ENCODE measurements at regions not wholly inside any gene's neighbourhood (a gene's known extent, or its start where the extent isn't known, plus 50 kb on each side); places are given as distances from the start of the nearest gene placed in this dataset.

GRCh38 chr14:87065366-87065765 is 927.6 kb downstream of the GALC start:
- H3K9me3 ChIP-seq (ENCODE audit: insufficient read depth, low read depth, low read length), result no peaks in the 10 kb centered on the region
- FAIRE-seq (no peak), DNase-seq (ENCODE audit: low read depth) (no peak)
- Mint-ChIP-seq H3K27me3 (ENCODE audit: low read depth, unreplicated experiment) (no peaks in the 10 kb centered on the region), H3K4me3 (ENCODE audit: unreplicated experiment) (no peak overlapping the region), H3K27ac (ENCODE audit: unreplicated experiment) (no peak overlapping the region), H3K36me3 (ENCODE audit: low read depth, unreplicated experiment) (no peaks in the 10 kb centered on the region), H3K9me3 (ENCODE audit: unreplicated experiment) (no peaks in the 10 kb centered on the region), H3K4me1 (ENCODE audit: low read depth, unreplicated experiment) (no peaks in the 10 kb centered on the region)
- no peak overlapping the region for H3K27ac ChIP-seq (ENCODE audit: low read depth, low read length)
- H2AFZ ChIP-seq (ENCODE audit: low read depth, low read length), result no peak overlapping the region
- H3K4me1 ChIP-seq (ENCODE audit: insufficient read depth, low read length), result no peaks in the 10 kb centered on the region
- H3K36me3 ChIP-seq (ENCODE audit: insufficient read depth, low read length), result no peaks in the 10 kb centered on the region
- no peak overlapping the region for H3K9ac ChIP-seq (ENCODE audit: low read length)
- no peaks in the 10 kb centered on the region for H3K79me2 ChIP-seq (ENCODE audit: insufficient read depth, low read length)
- no peaks in the 10 kb centered on the region for H4K20me1 ChIP-seq (ENCODE audit: insufficient read depth, low read length)
- no peak for TF ChIP-seq CTCF (IDR thresholded peaks at IDR 0.05; ENCODE audit: insufficient read depth, low read depth, low read length)
- no peak for TF ChIP-seq EZH2 (IDR thresholded peaks at IDR 0.05; ENCODE audit: insufficient read depth, low read length)
- H3K27me3 ChIP-seq (ENCODE audit: insufficient read depth, low read length), result no peaks in the 10 kb centered on the region
- no peak overlapping the region for H3K4me3 ChIP-seq (ENCODE audit: insufficient read depth, low read depth, low read length)
- no peak overlapping the region for H3K4me2 ChIP-seq (ENCODE audit: low read length)

GRCh38 chr14:87063181-87063580 is 929.8 kb downstream of the GALC start:
- H3K4me1 Mint-ChIP-seq (ENCODE audit: low read depth, unreplicated experiment), result no peaks in the 10 kb centered on the region
- no peaks in the 10 kb centered on the region for H3K36me3 Mint-ChIP-seq (ENCODE audit: low read depth, unreplicated experiment)
- no peaks in the 10 kb centered on the region for H3K4me1 ChIP-seq (ENCODE audit: insufficient read depth, low read length)
- TF ChIP-seq CTCF (IDR thresholded peaks at IDR 0.05; ENCODE audit: insufficient read depth, low read depth, low read length), result no peak
- no peak for TF ChIP-seq EZH2 (IDR thresholded peaks at IDR 0.05; ENCODE audit: insufficient read depth, low read length)
- H3K9me3 Mint-ChIP-seq (ENCODE audit: unreplicated experiment), result no peaks in the 10 kb centered on the region
- H3K36me3 ChIP-seq (ENCODE audit: insufficient read depth, low read length), result no peaks in the 10 kb centered on the region
- H3K9me3 ChIP-seq (ENCODE audit: insufficient read depth, low read depth, low read length), result no peaks in the 10 kb centered on the region
- H2AFZ ChIP-seq (ENCODE audit: low read depth, low read length), result no peak overlapping the region
- H3K27me3 Mint-ChIP-seq (ENCODE audit: low read depth, unreplicated experiment), result peaks cover 2% of the 10 kb centered on the region
- no peaks in the 10 kb centered on the region for H3K27me3 ChIP-seq (ENCODE audit: insufficient read depth, low read length)
- H3K79me2 ChIP-seq (ENCODE audit: insufficient read depth, low read length), result no peaks in the 10 kb centered on the region
- no peak overlapping the region for H3K4me3 Mint-ChIP-seq (ENCODE audit: unreplicated experiment)
- no peaks in the 10 kb centered on the region for H4K20me1 ChIP-seq (ENCODE audit: insufficient read depth, low read length)
- H3K9ac ChIP-seq (ENCODE audit: low read length), result no peak overlapping the region
- FAIRE-seq (no peak), DNase-seq (ENCODE audit: low read depth) (no peak)
- H3K27ac ChIP-seq (ENCODE audit: low read depth, low read length), result no peak overlapping the region
- H3K27ac Mint-ChIP-seq (ENCODE audit: unreplicated experiment), result no peak overlapping the region
- H3K4me3 ChIP-seq (ENCODE audit: insufficient read depth, low read depth, low read length), result no peak overlapping the region
- H3K4me2 ChIP-seq (ENCODE audit: low read length), result no peak overlapping the region

DNA sequence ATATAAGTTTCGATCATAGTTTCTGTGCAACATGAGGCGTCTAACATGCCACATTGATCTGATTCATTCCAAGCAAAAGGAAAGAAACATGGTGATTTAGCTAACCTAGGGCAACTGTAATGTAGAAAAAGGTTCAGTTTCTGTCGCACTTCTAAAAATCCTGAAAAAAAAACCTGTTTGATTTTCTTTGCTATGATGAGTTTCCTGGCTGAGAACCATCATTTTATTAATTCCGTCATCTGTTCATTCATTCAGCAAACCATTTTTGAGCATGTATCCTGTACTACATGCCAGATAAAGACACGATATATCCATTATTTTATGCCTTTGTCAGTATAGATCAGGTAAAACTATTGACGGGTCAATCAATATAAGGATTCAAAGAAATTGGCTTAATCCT is 932.6 kb downstream of the GALC start:
- no peaks in the 10 kb centered on the region for H3K79me2 ChIP-seq (ENCODE audit: insufficient read depth, low read length)
- H3K27ac ChIP-seq (ENCODE audit: low read depth, low read length), result no peak overlapping the region
- TF ChIP-seq CTCF (IDR thresholded peaks at IDR 0.05; ENCODE audit: insufficient read depth, low read depth, low read length) (no peak), EZH2 (IDR thresholded peaks at IDR 0.05; ENCODE audit: insufficient read depth, low read length) (no peak)
- Mint-ChIP-seq H3K4me1 (ENCODE audit: low read depth, unreplicated experiment) (no peaks in the 10 kb centered on the region), H3K36me3 (ENCODE audit: low read depth, unreplicated experiment) (no peaks in the 10 kb centered on the region), H3K4me3 (ENCODE audit: unreplicated experiment) (no peak overlapping the region), H3K27me3 (ENCODE audit: low read depth, unreplicated experiment) (peaks cover 3% of the 10 kb centered on the region), H3K9me3 (ENCODE audit: unreplicated experiment) (no peaks in the 10 kb centered on the region), H3K27ac (ENCODE audit: unreplicated experiment) (no peak overlapping the region)
- no peak overlapping the region for H2AFZ ChIP-seq (ENCODE audit: low read depth, low read length)
- DNase-seq (ENCODE audit: low read depth) (no peak), FAIRE-seq (no peak)
- no peak overlapping the region for H3K9ac ChIP-seq (ENCODE audit: low read length)
- H3K4me1 ChIP-seq (ENCODE audit: insufficient read depth, low read length), result no peaks in the 10 kb centered on the region
- no peaks in the 10 kb centered on the region for H4K20me1 ChIP-seq (ENCODE audit: insufficient read depth, low read length)
- H3K4me3 ChIP-seq (ENCODE audit: insufficient read depth, low read depth, low read length), result no peak overlapping the region
- H3K4me2 ChIP-seq (ENCODE audit: low read length), result no peak overlapping the region
- H3K27me3 ChIP-seq (ENCODE audit: insufficient read depth, low read length), result no peaks in the 10 kb centered on the region
- no peaks in the 10 kb centered on the region for H3K36me3 ChIP-seq (ENCODE audit: insufficient read depth, low read length)
- no peaks in the 10 kb centered on the region for H3K9me3 ChIP-seq (ENCODE audit: insufficient read depth, low read depth, low read length)
